ENCODE measurements at regions not wholly inside any gene's neighbourhood (a gene's known extent, or its start where the extent isn't known, plus 50 kb on each side); places are given as distances from the start of the nearest gene placed in this dataset.

GRCh38 chr13:22880741-22881720 lies 299.7 kb upstream of the SGCG start:
- TF ChIP-seq CTCF (IDR thresholded peaks at IDR 0.05): no peak
- TF ChIP-seq POLR2A (IDR thresholded peaks at IDR 0.05): no peak
